ENCODE measurements at regions not wholly inside any gene's neighbourhood (a gene's known extent, or its start where the extent isn't known, plus 50 kb on each side); places are given as distances from the start of the nearest gene placed in this dataset.

DNA sequence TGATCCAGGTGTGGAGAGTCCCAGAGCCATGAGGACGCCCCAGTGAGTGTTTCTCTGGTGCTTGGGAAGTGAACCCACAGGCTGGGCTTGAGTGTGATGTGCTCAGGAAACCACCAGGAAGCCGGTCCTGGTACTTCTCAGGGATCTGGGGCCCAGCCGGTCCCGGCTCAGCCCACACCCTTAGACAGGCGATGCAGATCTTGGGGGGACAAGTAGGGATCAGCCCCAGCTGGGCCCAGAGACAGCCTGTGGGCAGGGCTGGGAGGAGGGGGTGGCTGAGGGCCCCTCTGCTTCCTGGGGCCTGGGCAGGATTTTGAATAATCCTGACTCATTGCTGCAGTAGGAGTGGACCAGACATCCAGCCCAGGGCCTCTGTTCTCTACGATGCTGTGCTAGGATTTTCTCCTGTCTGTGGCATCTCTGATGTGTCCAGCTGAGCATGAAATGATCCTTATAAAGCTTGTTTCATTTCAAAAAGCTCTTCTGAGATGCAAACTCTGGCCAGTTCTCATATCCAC lies 698.0 kb downstream of the PTPRU start:
- intact Hi-C loops (cut with micrococcal nuclease; ENCODE audit: unreplicated experiment): no loop called here
- ChIA-PET CTCF (no interaction called here), POLR2A (no interaction called here)
- Histone ChIP-seq H3K9me3 (no peaks in the 10 kb centered on the region), H3K27me3 (replicated peaks; ENCODE audit: control insufficient read depth, insufficient read depth, low read length) (no peaks in the 10 kb centered on the region), H3K4me3 (ENCODE audit: low read depth, low read length) (no peak overlapping the region), H3K4me1 (no peaks in the 10 kb centered on the region), H3K36me3 (ENCODE audit: control insufficient read depth, insufficient read depth, low read length) (no peaks in the 10 kb centered on the region)
- H3K9me3 Mint-ChIP-seq (ENCODE audit: unreplicated experiment): no peaks in the 10 kb centered on the region
- TF ChIP-seq, protein P1, sequence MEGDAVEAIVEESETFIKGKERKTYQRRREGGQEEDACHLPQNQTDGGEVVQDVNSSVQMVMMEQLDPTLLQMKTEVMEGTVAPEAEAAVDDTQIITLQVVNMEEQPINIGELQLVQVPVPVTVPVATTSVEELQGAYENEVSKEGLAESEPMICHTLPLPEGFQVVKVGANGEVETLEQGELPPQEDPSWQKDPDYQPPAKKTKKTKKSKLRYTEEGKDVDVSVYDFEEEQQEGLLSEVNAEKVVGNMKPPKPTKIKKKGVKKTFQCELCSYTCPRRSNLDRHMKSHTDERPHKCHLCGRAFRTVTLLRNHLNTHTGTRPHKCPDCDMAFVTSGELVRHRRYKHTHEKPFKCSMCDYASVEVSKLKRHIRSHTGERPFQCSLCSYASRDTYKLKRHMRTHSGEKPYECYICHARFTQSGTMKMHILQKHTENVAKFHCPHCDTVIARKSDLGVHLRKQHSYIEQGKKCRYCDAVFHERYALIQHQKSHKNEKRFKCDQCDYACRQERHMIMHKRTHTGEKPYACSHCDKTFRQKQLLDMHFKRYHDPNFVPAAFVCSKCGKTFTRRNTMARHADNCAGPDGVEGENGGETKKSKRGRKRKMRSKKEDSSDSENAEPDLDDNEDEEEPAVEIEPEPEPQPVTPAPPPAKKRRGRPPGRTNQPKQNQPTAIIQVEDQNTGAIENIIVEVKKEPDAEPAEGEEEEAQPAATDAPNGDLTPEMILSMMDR (IDR thresholded peaks at IDR 0.05; ENCODE audit: insufficient read depth in 1 of 2, low read depth in 1 of 2, low read length in 1 of 2, severe bottlenecking in 1 of 2, unreplicated experiment in 1 of 2): no peak
- no peak for DNase-seq
- no TSS peak for BruUV-seq (replicated peaks)
- H3K36me3 Mint-ChIP-seq (ENCODE audit: insufficient read depth, unreplicated experiment): no peaks in the 10 kb centered on the region
- no peak overlapping the region for H3K27ac Mint-ChIP-seq (ENCODE audit: unreplicated experiment)
- no peak overlapping the region for H3K4me3 Mint-ChIP-seq (ENCODE audit: unreplicated experiment)
- peaks cover 16% of the 10 kb centered on the region for H3K27me3 Mint-ChIP-seq (ENCODE audit: insufficient read depth, unreplicated experiment)
- no peaks in the 10 kb centered on the region for H3K4me1 Mint-ChIP-seq (ENCODE audit: low read depth, unreplicated experiment)

DNA sequence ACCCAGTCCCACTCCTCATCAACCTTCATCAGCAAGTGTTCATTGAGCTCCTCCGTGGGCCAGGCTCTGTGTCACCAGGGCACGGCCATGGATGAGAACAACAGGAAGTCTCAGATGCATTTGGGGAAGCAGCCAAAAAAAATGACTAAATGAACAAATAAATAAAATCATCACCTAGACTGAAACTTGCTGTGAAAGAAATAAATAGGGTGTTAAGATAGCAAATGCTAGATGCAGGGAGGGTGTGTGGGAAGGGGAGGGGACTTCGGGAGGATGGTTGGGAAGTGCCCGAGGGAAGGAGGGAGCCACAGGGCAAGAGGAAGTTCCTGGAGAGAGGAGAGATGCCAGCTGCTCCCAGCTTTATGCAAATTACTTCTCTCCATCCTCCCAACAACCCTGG lies 696.7 kb downstream of the PTPRU start:
- no peak for DNase-seq
- no peaks in the 10 kb centered on the region for H3K9me3 Mint-ChIP-seq (ENCODE audit: unreplicated experiment)

DNA sequence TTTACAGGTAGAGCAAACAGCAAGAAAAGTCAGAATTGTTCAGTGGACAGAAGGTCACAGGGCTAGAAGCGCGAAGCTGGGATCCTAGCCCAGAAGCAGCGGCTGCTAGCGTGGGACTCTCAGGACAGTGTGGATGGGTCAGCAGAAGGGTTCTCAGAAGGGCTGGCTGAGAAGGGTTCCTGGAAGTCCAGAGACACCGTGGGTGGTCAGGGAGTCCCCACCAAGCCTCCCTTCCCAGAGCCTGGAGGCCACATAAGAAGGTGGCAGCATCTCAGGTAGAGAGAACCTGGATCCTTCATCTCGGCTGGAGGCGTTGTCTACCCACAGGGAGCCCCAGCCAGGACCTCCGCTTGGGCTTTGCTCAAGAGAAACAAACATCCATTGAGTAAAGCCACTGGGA lies 696.3 kb downstream of the PTPRU start:
- Histone ChIP-seq H3K9me3 (no peaks in the 10 kb centered on the region), H3K4me3 (ENCODE audit: low read depth, low read length) (no peak overlapping the region), H3K36me3 (ENCODE audit: control insufficient read depth, insufficient read depth, low read length) (no peaks in the 10 kb centered on the region), H3K4me1 (no peaks in the 10 kb centered on the region), H3K27me3 (replicated peaks; ENCODE audit: control insufficient read depth, insufficient read depth, low read length) (no peaks in the 10 kb centered on the region)
- H3K36me3 Mint-ChIP-seq (ENCODE audit: insufficient read depth, unreplicated experiment): no peaks in the 10 kb centered on the region
- no TSS peak for BruUV-seq (replicated peaks)
- H3K27me3 Mint-ChIP-seq (ENCODE audit: insufficient read depth, unreplicated experiment): peaks cover 21% of the 10 kb centered on the region
- no peaks in the 10 kb centered on the region for H3K4me1 Mint-ChIP-seq (ENCODE audit: low read depth, unreplicated experiment)
- DNase-seq: no peak
- intact Hi-C loops (cut with micrococcal nuclease; ENCODE audit: unreplicated experiment): no loop called here
- POLR2A ChIA-PET: no interaction called here
- TF ChIP-seq, protein P1 (IDR thresholded peaks at IDR 0.05; ENCODE audit: insufficient read depth in 1 of 2, low read depth in 1 of 2, low read length in 1 of 2, severe bottlenecking in 1 of 2, unreplicated experiment in 1 of 2): no peak
- CTCF ChIA-PET: no interaction called here
- H3K4me3 Mint-ChIP-seq (ENCODE audit: unreplicated experiment): no peak overlapping the region
- no peak overlapping the region for H3K27ac Mint-ChIP-seq (ENCODE audit: unreplicated experiment)
- no peaks in the 10 kb centered on the region for H3K9me3 Mint-ChIP-seq (ENCODE audit: unreplicated experiment)

More for the DNA sequence above, 696.7 kb downstream of the PTPRU start:
- intact Hi-C loops (cut with micrococcal nuclease; ENCODE audit: unreplicated experiment): no loop called here
- no TSS peak for BruUV-seq (replicated peaks)
- TF ChIP-seq, protein P1 (IDR thresholded peaks at IDR 0.05; ENCODE audit: insufficient read depth in 1 of 2, low read depth in 1 of 2, low read length in 1 of 2, severe bottlenecking in 1 of 2, unreplicated experiment in 1 of 2): no peak
- Mint-ChIP-seq H3K36me3 (ENCODE audit: insufficient read depth, unreplicated experiment) (no peaks in the 10 kb centered on the region), H3K27me3 (ENCODE audit: insufficient read depth, unreplicated experiment) (peaks cover 21% of the 10 kb centered on the region), H3K4me3 (ENCODE audit: unreplicated experiment) (no peak overlapping the region), H3K4me1 (ENCODE audit: low read depth, unreplicated experiment) (no peaks in the 10 kb centered on the region), H3K27ac (ENCODE audit: unreplicated experiment) (no peak overlapping the region)
- H3K4me3 ChIP-seq (ENCODE audit: low read depth, low read length): no peak overlapping the region
- H3K36me3 ChIP-seq (ENCODE audit: control insufficient read depth, insufficient read depth, low read length): no peaks in the 10 kb centered on the region
- POLR2A ChIA-PET: no interaction called here
- no peaks in the 10 kb centered on the region for H3K4me1 ChIP-seq
- no peaks in the 10 kb centered on the region for H3K9me3 ChIP-seq
- CTCF ChIA-PET: no interaction called here
- H3K27me3 ChIP-seq (replicated peaks; ENCODE audit: control insufficient read depth, insufficient read depth, low read length): no peaks in the 10 kb centered on the region
